OCI-LY1 (cell line): ENCODE measurements at regions not wholly inside any gene's neighbourhood (a gene's known extent, or its start where the extent isn't known, plus 50 kb on each side); places are given as distances from the start of the nearest gene placed in this dataset.

ENCODE experiments used
- EZH2 ChIP-seq: fragments of 200-600 bp; sonication (generic), shearing (Covaris generic); IDR thresholded peaks from 2 replicates; pipeline ENCODE4 v1.8.0; 2017; ENCODE audit warnings: borderline replicate concordance, mixed run types, mild to moderate bottlenecking, antibody characterized with exemption, low read length, moderate library complexity, mixed read lengths
- TF ChIP-seq, protein P1 (sequence below): fragments of 200-600 bp; sonication (generic), shearing (Covaris generic); IDR thresholded peaks from 2 replicates; pipeline ENCODE4 v1.5.1; 2017; ENCODE audit warnings: mild to moderate bottlenecking, antibody characterized with exemption, low read length, moderate library complexity, mixed read lengths

DNA sequence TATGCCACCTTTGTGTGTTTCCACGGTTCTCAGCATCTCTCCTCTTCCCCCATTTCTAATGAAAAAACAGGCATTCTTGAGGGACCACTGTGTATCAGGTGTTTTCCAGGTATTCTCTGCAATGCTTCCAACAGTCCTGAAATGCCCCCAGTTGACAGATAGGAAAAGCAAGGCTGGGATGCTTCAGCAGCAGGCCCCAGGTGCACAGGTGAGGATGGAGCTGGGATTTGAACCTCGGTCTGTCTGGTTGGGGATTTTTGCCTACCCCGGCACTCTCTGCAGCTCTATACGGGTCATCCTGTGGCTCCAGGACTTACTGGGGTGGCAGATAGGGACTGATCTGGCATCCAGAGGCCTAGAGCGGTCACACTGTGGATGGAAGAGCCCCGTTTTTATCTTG, 180.5 kb upstream of the GSE1 start:
- TF ChIP-seq, protein P1, sequence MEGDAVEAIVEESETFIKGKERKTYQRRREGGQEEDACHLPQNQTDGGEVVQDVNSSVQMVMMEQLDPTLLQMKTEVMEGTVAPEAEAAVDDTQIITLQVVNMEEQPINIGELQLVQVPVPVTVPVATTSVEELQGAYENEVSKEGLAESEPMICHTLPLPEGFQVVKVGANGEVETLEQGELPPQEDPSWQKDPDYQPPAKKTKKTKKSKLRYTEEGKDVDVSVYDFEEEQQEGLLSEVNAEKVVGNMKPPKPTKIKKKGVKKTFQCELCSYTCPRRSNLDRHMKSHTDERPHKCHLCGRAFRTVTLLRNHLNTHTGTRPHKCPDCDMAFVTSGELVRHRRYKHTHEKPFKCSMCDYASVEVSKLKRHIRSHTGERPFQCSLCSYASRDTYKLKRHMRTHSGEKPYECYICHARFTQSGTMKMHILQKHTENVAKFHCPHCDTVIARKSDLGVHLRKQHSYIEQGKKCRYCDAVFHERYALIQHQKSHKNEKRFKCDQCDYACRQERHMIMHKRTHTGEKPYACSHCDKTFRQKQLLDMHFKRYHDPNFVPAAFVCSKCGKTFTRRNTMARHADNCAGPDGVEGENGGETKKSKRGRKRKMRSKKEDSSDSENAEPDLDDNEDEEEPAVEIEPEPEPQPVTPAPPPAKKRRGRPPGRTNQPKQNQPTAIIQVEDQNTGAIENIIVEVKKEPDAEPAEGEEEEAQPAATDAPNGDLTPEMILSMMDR, result no peak
- TF ChIP-seq EZH2, result no peak
